Ovary (tissue), 3 donors: ENCODE measurements at regions not wholly inside any gene's neighbourhood (a gene's known extent, or its start where the extent isn't known, plus 50 kb on each side); places are given as distances from the start of the nearest gene placed in this dataset.

Experiments
- CTCF ChIP-seq, 3 donors: fragments of 450-650 bp in 2 of 3; fragments of 200-600 bp in 1 of 3; IDR thresholded peaks; one replicate each; pipeline versions ENCODE4 v1.5.1 to v1.8.0; 2016 to 2022; ENCODE audit warnings: antibody characterized with exemption in 3 of 3, mild to moderate bottlenecking in 1 of 3
- EP300 ChIP-seq: sonication (generic); formaldehyde crosslinking; IDR thresholded peaks from one replicate; pipeline ENCODE4 v1.6.1; 2017; ENCODE audit warnings: antibody characterized with exemption
- POLR2A ChIP-seq: fragments of 450-650 bp; IDR thresholded peaks from one replicate; pipeline ENCODE4 v1.6.1; 2017; ENCODE audit warnings: antibody characterized with exemption, mild to moderate bottlenecking, moderate library complexity
- donor health status: DM: no; HTN: no; CAD: no.

- TF ChIP-seq CTCF (IDR thresholded peaks at IDR 0.05) (no peak), POLR2A (no peak), EP300 (no peak)
These were observed 834.5 kb upstream of the ID2 start for GRCh38 chr2:7847321-7847720.
